Smooth muscle cell (in vitro differentiated cells): ENCODE measurements at regions not wholly inside any gene's neighbourhood (a gene's known extent, or its start where the extent isn't known, plus 50 kb on each side); places are given as distances from the start of the nearest gene placed in this dataset.

Source experiments
- DNase-seq: peaks from one replicate; lab custom pipeline; 2025; ENCODE audit not compliant: unreplicated experiment; lab: John Stamatoyannopoulos, UW
- H2AFZ ChIP-seq: fragments of 200-600 bp; sonication (generic); 2 replicates; pipeline ENCODE4 v1.6.0; 2016; ENCODE audit warnings: antibody characterized with exemption, low read depth, mild to moderate bottlenecking
- H3F3A ChIP-seq: fragments of 200-600 bp; sonication (generic); 2 replicates; pipeline ENCODE4 v1.6.0; 2017; ENCODE audit warnings: antibody characterized with exemption, low read depth
- H3K27ac ChIP-seq: fragments of 200-600 bp; sonication (generic); 2 replicates; pipeline ENCODE4 v1.5.1; 2016; ENCODE audit warnings: low read depth, mild to moderate bottlenecking
- H3K27me3 ChIP-seq: fragments of 200-600 bp; sonication (generic); 2 replicates; pipeline ENCODE4 v1.6.1; 2016; ENCODE audit warnings: low read depth, mild to moderate bottlenecking
- H3K36me3 ChIP-seq: fragments of 200-600 bp; sonication (generic); 2 replicates; pipeline ENCODE4 v1.5.1; 2016; ENCODE audit warnings: low read depth
- H3K4me1 ChIP-seq: fragments of 200-600 bp; sonication (generic); 2 replicates; pipeline ENCODE4 v1.5.1; 2016; ENCODE audit warnings: low read depth
- H3K4me2 ChIP-seq: fragments of 200-600 bp; sonication (generic); 2 replicates; pipeline ENCODE4 v1.6.0; 2016; ENCODE audit warnings: mild to moderate bottlenecking
- H3K4me3 ChIP-seq: fragments of 200-600 bp; sonication (generic); 2 replicates; pipeline ENCODE4 v1.5.1; 2016; ENCODE audit warnings: mild to moderate bottlenecking
- H3K79me2 ChIP-seq: fragments of 200-600 bp; sonication (generic); 2 replicates; pipeline ENCODE4 v1.6.0; 2016; ENCODE audit warnings: low read depth, mild to moderate bottlenecking
- H3K9ac ChIP-seq: fragments of 200-600 bp; sonication (generic); 2 replicates; pipeline ENCODE4 v1.6.0; 2016; ENCODE audit warnings: low read depth
- H3K9me3 ChIP-seq: fragments of 200-600 bp; sonication (generic); replicated peaks from 2 replicates; pipeline ENCODE4 v1.5.1; 2016; ENCODE audit warnings: low read depth
- H4K20me1 ChIP-seq: fragments of 200-600 bp; sonication (generic); 2 replicates; pipeline ENCODE4 v1.6.0; 2016; ENCODE audit warnings: low read depth
- CTCF ChIP-seq: fragments of 200-600 bp; sonication (generic); IDR thresholded peaks from 2 replicates; pipeline ENCODE4 v1.5.1; 2017; ENCODE audit warnings: borderline replicate concordance, mild to moderate bottlenecking, antibody characterized with exemption; ENCODE audit not compliant: insufficient read depth, poor library complexity, severe bottlenecking
- WGBS: methylation state at CpG from one replicate; pipeline ENCODE4 v1.1.7; 2016; ENCODE audit warnings: low lambda C conversion rate; 5-methylcytosine and 5-hydroxymethylcytosine counted together

GRCh38 chr6:4192627-4193026, 57.3 kb upstream of the ECI2 start:
- no peaks in the 10 kb centered on the region for H3K27me3 ChIP-seq
- no peak overlapping the region for H3K4me3 ChIP-seq
- no peaks in the 10 kb centered on the region for H3K9me3 ChIP-seq
- TF ChIP-seq CTCF: no peak
- no peaks in the 10 kb centered on the region for H3K4me1 ChIP-seq
- no peaks in the 10 kb centered on the region for H3K36me3 ChIP-seq
- no peak overlapping the region for H3K9ac ChIP-seq
- no peak overlapping the region for H2AFZ ChIP-seq
- H3F3A ChIP-seq: no peaks in the 10 kb centered on the region
- no peak overlapping the region for H3K27ac ChIP-seq
- DNase-seq: no peak
- H3K79me2 ChIP-seq: no peaks in the 10 kb centered on the region
- H4K20me1 ChIP-seq: no peaks in the 10 kb centered on the region
- no peak overlapping the region for H3K4me2 ChIP-seq
- WGBS: 97% methylated on average over 3 of the region's 3 CpGs

- no peak overlapping the region for H3K9ac ChIP-seq
- no peaks in the 10 kb centered on the region for H3K9me3 ChIP-seq
- no peak overlapping the region for H3K4me3 ChIP-seq
- no peaks in the 10 kb centered on the region for H3K27me3 ChIP-seq
- no peaks in the 10 kb centered on the region for H3K4me1 ChIP-seq
- H3K79me2 ChIP-seq: no peaks in the 10 kb centered on the region
- DNase-seq: no peak
- no peaks in the 10 kb centered on the region for H3K36me3 ChIP-seq
- no peak for TF ChIP-seq CTCF
- H3K27ac ChIP-seq: no peak overlapping the region
- no peaks in the 10 kb centered on the region for H4K20me1 ChIP-seq
- WGBS: 76% methylated on average over 1 of the region's 1 CpG
- no peaks in the 10 kb centered on the region for H3F3A ChIP-seq
- H2AFZ ChIP-seq: no peak overlapping the region
- no peak overlapping the region for H3K4me2 ChIP-seq
Observed at GRCh38 chr6:4192173-4192572, 56.8 kb upstream of the ECI2 start.

GRCh38 chr6:4191271-4191721, 55.9 kb upstream of the ECI2 start:
- Histone ChIP-seq H3K27me3 (no peaks in the 10 kb centered on the region), H3K9me3 (no peaks in the 10 kb centered on the region), H3K36me3 (no peaks in the 10 kb centered on the region), H3K4me3 (no peak overlapping the region), H3F3A (no peaks in the 10 kb centered on the region), H3K4me2 (no peak overlapping the region), H3K9ac (no peak overlapping the region), H2AFZ (no peak overlapping the region), H3K4me1 (no peaks in the 10 kb centered on the region), H4K20me1 (no peaks in the 10 kb centered on the region), H3K79me2 (no peaks in the 10 kb centered on the region), H3K27ac (no peak overlapping the region)
- 99% methylated on average over 23 of the region's 27 CpGs for WGBS
- TF ChIP-seq CTCF: no peak
- no peak for DNase-seq

GRCh38 chr6:4189249-4189648, 53.9 kb upstream of the ECI2 start:
- H3F3A ChIP-seq: no peaks in the 10 kb centered on the region
- TF ChIP-seq CTCF: no peak
- H3K79me2 ChIP-seq: no peaks in the 10 kb centered on the region
- no peaks in the 10 kb centered on the region for H3K9me3 ChIP-seq
- H3K9ac ChIP-seq: no peak overlapping the region
- H3K4me2 ChIP-seq: no peak overlapping the region
- no peak for DNase-seq
- H3K36me3 ChIP-seq: no peaks in the 10 kb centered on the region
- H3K4me1 ChIP-seq: no peaks in the 10 kb centered on the region
- H3K27ac ChIP-seq: no peak overlapping the region
- H3K4me3 ChIP-seq: no peak overlapping the region
- WGBS: 91% methylated on average over 10 of the region's 10 CpGs
- no peaks in the 10 kb centered on the region for H3K27me3 ChIP-seq
- H2AFZ ChIP-seq: no peak overlapping the region
- H4K20me1 ChIP-seq: no peaks in the 10 kb centered on the region
